ENCODE measurements at regions not wholly inside any gene's neighbourhood (a gene's known extent, or its start where the extent isn't known, plus 50 kb on each side); places are given as distances from the start of the nearest gene placed in this dataset.

DNA sequence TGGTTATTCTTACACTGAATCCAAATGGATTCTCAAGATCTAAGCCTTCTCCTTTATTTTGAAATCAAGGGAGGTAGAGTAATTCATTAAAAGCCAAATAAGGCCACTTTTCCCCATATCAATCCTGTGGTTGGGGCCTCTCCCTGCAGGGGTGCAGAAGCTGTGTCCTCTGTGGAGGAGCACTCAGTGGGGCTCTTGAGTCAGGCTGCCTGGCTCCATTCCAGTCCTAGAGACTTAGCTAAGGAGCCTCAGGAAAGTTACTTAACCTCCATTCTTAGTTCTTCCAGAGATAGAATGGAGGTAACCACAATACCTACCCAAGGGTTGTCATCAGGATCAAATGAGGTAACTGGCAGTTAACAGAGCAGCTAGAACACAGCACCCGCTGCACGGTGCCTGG is 564.3 kb downstream of the CMPK2 start:
- DNase-seq = no peak

DNA sequence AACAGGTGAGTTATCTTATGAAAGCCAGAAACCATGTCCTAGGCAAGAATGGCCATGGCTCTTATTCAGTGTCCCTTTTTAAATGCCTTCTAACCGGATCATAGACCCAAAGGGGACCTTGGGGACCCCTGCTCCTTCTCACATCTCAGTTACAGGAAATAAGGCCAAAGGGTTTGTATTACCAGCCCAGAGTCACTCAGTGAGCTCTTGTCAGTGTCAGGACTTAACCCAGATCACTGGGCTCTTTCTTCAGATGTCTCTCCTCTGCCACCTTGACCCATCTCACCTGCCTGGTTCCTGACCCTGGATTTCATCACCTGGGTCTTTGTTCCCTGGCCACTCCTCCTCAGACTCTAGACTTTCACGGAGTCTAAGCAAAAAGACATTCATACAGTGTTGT is 556.7 kb downstream of the CMPK2 start:
- no peak for DNase-seq

GRCh38 chr2:6309415-6310255 is 556.1 kb downstream of the CMPK2 start:
- DNase-seq = no peak

DNA sequence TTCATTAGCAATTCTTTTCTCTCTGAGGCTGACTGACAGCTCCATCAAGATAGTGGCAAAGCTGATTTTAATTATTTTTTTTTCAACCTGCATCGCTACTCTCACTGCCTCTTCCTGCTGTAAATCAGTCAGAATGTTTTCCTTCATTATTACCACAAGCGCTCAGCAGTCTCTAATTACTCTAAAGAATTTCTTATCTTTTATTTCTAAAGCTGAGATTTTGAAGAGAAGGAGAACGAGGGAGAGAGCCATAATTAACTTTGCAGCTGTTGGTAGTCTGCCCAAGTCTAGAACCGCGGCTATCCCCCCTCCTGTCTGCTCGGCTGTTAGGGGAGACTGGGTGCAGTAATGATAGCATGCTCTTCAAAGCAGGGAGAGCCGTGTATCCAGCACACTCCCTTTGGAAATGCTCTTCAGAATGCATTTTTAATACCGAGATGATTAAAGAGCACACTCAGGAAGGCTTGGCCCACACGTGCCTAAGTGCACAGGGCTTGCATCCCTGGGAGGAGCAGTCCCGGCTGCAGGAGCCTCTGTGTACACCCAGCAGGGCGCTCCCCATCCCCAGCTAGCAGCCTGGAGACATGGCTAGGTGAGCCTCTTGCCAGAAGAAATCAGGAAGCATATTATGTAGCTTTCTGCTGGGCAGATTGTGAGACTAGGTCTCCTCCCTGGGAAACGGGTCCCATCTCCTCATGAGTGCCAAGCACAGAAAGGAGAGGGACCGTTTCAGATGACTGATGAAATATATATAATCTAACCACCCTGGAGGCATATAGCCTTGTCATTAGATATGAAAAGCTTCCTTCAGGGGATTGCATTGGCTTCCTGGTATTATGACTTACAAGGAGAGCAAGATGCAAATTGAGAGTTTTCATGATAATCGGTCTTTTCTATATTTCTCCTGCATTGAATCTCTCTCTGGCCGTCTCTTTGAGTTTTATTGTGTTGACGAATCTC is 555.2 kb downstream of the CMPK2 start:
- peak; percentile 44 for DNase-seq

- DNase-seq = no peak
Measured at GRCh38 chr2:6312367-6312766, 553.3 kb downstream of the CMPK2 start.

GRCh38 chr2:6314218-6314960 is 551.3 kb downstream of the CMPK2 start:
- no peak for DNase-seq

- no peak for DNase-seq
Measured at GRCh38 chr2:6325616-6326015, 540.1 kb downstream of the CMPK2 start.

GRCh38 chr2:6326958-6327357 is 538.7 kb downstream of the CMPK2 start:
- no peak for DNase-seq

- no peak for DNase-seq
Measured at GRCh38 chr2:6336752-6337471, 528.8 kb downstream of the CMPK2 start.

DNA sequence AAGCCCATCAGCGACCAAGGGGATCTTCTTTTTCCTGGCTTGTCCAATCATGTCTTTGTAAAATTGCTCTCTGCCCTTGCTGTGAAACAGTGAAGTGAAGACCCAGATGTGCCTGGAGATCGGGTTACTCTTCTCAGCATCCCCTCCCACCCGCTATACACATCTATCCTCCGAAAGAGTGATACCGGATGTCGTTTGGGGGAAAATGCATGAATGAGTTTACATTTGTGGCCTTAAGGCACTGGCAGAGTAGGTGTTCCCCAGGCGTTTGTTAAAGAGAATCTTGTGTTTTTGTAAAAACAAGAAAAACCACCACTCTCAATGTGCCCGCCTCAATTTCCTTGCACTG is 528.3 kb downstream of the CMPK2 start:
- DNase-seq = no peak

DNA sequence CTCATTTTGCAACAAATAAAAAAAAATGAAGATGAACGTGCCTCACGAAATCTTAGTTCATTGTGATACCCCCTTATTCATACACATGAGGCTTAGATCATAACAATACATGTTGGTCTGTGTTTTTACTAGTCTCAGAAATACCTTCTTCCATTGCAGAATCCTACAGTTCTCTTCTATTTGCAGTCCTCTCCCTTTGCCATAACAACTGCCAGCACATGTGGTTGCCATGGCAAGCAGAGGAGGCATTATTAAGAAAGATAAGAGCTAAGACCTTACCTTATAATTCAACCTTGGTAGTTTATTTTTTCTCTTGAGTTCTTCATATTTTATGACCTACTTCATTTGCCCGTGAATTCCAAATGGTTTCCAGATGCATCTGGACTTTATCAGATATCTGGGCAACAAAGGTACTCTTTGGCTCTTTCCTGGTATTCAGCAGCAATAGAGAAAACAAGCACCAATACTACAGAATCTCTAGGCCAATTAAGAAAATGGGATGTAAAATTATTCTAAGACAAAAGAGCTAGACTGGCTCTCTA is 524.0 kb downstream of the CMPK2 start:
- no peak for DNase-seq

GRCh38 chr2:6342273-6342920 is 523.3 kb downstream of the CMPK2 start:
- no peak for DNase-seq

- DNase-seq = no peak
Measured at GRCh38 chr2:6343076-6343475, 522.6 kb downstream of the CMPK2 start.

GRCh38 chr2:6352247-6352646 is 513.5 kb downstream of the CMPK2 start:
- DNase-seq = no peak

DNA sequence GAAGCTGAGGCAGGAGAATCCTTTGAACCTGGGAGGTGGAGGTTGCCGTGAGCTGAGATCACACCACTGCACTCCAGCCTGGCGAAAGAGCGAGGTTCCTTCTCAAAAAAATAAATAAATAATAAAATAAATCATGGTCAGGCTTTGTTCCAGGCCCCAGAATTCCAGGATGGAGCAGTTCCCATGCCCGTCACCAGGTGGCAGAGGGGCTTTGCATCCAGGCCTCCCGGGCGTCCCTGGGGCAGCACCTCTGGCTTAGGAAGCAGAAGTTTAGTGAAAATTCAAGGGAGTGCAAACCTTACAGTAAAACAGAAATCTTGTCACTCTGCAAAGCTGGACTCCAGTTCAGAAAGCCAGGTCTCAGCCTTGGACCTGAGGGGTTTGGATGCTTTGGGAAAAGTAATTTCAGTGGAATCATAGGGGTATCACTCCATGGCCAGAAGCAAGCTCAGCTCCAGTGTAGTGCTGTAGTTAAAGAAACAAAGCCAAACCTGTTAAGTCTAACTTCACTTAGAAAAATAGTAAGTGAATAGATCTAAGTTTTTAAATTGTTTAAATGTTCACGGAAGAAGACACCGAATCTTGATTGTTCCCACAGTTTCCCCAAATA is 512.7 kb downstream of the CMPK2 start:
- DNase-seq = no peak

- no peak for DNase-seq
Measured at GRCh38 chr2:6353669-6354068, 512.0 kb downstream of the CMPK2 start.

- no peak for DNase-seq
Measured at GRCh38 chr2:6354546-6354945, 511.2 kb downstream of the CMPK2 start.

DNA sequence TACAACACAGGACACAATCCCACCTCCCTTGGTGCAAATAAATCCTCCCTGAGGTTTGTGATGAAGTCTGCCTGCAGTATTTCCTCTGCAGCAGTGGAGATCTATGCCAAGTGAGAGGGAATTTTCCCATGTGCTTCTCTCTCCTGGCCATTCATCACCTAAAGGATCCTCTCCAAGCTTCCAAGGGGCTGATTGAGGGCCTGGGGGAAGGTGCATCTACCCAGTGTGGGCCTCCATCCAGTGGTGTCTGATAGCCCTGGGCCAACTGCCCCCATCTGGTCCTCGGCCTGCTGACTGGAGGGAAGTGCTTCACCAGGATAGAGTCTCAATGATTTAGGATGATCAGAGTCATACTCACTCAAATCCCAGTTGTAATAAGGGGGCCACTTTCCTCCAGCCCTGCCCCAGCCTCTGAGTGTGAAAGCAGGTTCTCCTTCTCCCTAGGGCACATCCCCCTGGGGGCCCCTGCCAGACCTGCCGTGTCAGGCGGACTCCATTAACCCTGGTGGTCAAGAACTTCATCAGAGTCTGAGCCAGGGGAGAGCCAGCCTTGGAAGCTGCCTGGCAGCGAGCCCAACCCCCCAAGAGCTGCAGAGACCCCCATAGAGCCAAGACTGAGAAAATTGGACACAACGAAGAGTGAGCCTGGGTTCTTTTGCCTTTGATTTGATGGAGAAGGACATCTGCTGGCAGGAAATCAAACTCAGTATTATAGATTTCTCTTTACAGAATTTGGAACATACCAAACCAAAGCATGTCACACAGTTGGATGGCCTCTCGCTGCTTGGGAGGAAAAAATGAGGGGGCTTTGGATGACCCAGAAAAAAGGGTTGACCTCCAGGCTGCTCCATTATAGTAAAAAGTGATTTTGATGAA is 509.6 kb downstream of the CMPK2 start:
- DNase-seq = no peak

DNA sequence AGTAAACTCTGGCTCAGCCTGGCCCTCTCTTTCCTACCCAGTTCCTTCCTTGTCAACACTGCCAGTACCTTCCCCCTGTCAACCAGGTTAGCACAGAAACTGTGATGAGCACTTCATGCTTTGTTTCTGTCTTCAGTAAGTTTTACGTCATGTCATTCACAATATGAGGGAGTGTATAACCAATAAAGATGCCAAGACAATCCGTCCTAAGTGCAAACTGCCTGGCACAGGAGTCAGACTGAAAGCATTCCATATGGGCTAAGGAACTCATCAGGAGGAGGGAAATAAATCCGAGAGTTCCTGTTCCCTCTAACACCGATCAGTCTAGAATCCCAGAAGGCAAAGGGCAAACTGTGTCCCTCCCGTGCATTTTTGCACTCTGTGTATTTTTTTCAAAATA is 507.2 kb downstream of the CMPK2 start:
- no peak for DNase-seq

GRCh38 chr2:6358985-6359384 is 506.7 kb downstream of the CMPK2 start:
- no peak for DNase-seq

Data from NCI-H1436 treated with DMSO at 0.1 percent for 48 hours (cell line).